PC-3 (cell line): ENCODE measurements at regions not wholly inside any gene's neighbourhood (a gene's known extent, or its start where the extent isn't known, plus 50 kb on each side); places are given as distances from the start of the nearest gene placed in this dataset.

Source experiments
- ATAC-seq: fragments of 200-7000 bp; cut with Tn5 transposase; 2 replicates; pipeline ENCODE4 v1.9.1; 2020; ENCODE audit warnings: mild to moderate bottlenecking, moderate library complexity
- BruUV-seq: library from RNA; stranded (reverse); fragments of 400-500 nt; replicated peaks from 2 replicates; lab custom pipeline; 2021; lab: Mats Ljungman, UMichigan
- CTCF ChIA-PET: fragments of 300-600 bp; sonication (Branson Sonifier 250); formaldehyde crosslinking; loops from one replicate; lab custom pipeline; 2022; ENCODE audit warnings: antibody characterized with exemption; lab: Charles Lee
- POLR2A ChIA-PET: fragments of 300-600 bp; sonication (Branson Sonifier 250); formaldehyde crosslinking; loops from one replicate; lab custom pipeline; 2022; ENCODE audit warnings: antibody characterized with exemption; ENCODE audit not compliant: unreplicated experiment; lab: Charles Lee
- DNase-seq: peaks from one replicate; pipeline ENCODE4 v3.0.0-alpha.2; 2015
- H2AFZ ChIP-seq: fragments of 300-600 bp; sonication (generic); 2 replicates; pipeline ENCODE4 v1.6.0; 2016; ENCODE audit warnings: antibody characterized with exemption, low read length
- H3F3A ChIP-seq: fragments of 300-600 bp; sonication (generic); one replicate; pipeline ENCODE4 v1.6.0; 2017; ENCODE audit warnings: antibody characterized with exemption, low read length, control low read depth, mild to moderate bottlenecking; ENCODE audit not compliant: unreplicated experiment
- H3K27ac ChIP-seq: fragments of 300-600 bp; sonication (generic); 2 replicates; pipeline ENCODE4 v1.5.1; 2016; ENCODE audit warnings: mild to moderate bottlenecking, low read length
- H3K27me3 ChIP-seq: fragments of 300-600 bp; sonication (generic); 2 replicates; pipeline ENCODE4 v1.6.1; 2016; ENCODE audit warnings: low read length, mixed read lengths
- H3K36me3 ChIP-seq: fragments of 300-600 bp; sonication (generic); 2 replicates; pipeline ENCODE4 v1.6.1; 2016; ENCODE audit warnings: low read depth, mixed run types, low read length, mixed read lengths
- H3K4me1 ChIP-seq: fragments of 300-600 bp; sonication (generic); 2 replicates; pipeline ENCODE4 v1.5.1; 2016; ENCODE audit warnings: low read length; ENCODE audit not compliant: insufficient read depth
- H3K4me2 ChIP-seq: fragments of 300-600 bp; sonication (generic); 2 replicates; pipeline ENCODE4 v1.6.0; 2016; ENCODE audit warnings: low read length
- H3K4me3 ChIP-seq: fragments of 300-600 bp; sonication (generic); 2 replicates; pipeline ENCODE4 v1.5.1; 2016; ENCODE audit warnings: mild to moderate bottlenecking, low read length, mixed read lengths
- H3K79me2 ChIP-seq: fragments of 300-600 bp; sonication (generic); 2 replicates; pipeline ENCODE4 v1.6.1; 2017; ENCODE audit warnings: low read length, mixed read lengths
- H3K9ac ChIP-seq: fragments of 300-600 bp; sonication (generic); 2 replicates; pipeline ENCODE4 v1.6.0; 2016; ENCODE audit warnings: mild to moderate bottlenecking, low read length
- H3K9me2 ChIP-seq: fragments of 300-600 bp; sonication (generic); replicated peaks from 2 replicates; pipeline ENCODE4 v1.6.1; 2016; ENCODE audit warnings: mixed run types, low read length, mixed read lengths
- H3K9me3 ChIP-seq: fragments of 300-600 bp; sonication (generic); 2 replicates; pipeline ENCODE4 v1.6.1; 2016; ENCODE audit warnings: low read length, mixed read lengths
- H4K20me1 ChIP-seq: fragments of 300-600 bp; sonication (generic); 2 replicates; pipeline ENCODE4 v1.6.1; 2016; ENCODE audit warnings: low read length, mixed read lengths
- CTCF ChIP-seq: fragments of 300-600 bp; sonication (generic); conservative IDR thresholded peaks from 2 replicates; pipeline ENCODE4 v1.5.1; 2017; ENCODE audit warnings: antibody characterized with exemption, low read depth, mild to moderate bottlenecking, low read length
- EZH2 ChIP-seq: fragments of 300-600 bp; sonication (generic); IDR thresholded peaks from one replicate; pipeline ENCODE4 v1.6.1; 2017; ENCODE audit warnings: antibody characterized with exemption, mild to moderate bottlenecking, low read length; ENCODE audit not compliant: unreplicated experiment
- EZH2phosphoT487 ChIP-seq: fragments of 300-600 bp; sonication (generic); IDR thresholded peaks from 2 replicates; pipeline ENCODE4 v1.6.1; 2018; ENCODE audit warnings: mild to moderate bottlenecking, antibody characterized with exemption, low read length, borderline replicate concordance
- intact Hi-C: fragments of 100-400 bp; cut with micrococcal nuclease; formaldehyde crosslinking; loops from 2 replicates; pipeline ENCODE4 v1.9.0; 2023

GRCh38 chr11:110909336-110909735 is 197.1 kb upstream of the ARHGAP20 start:
- no peaks in the 10 kb centered on the region for H3K36me3 ChIP-seq
- no peaks in the 10 kb centered on the region for H3K9me2 ChIP-seq
- H3K27me3 ChIP-seq, result peaks cover 20% of the 10 kb centered on the region; the same call in 1 of the 2 replicates
- H3K4me1 ChIP-seq, result peaks cover 13% of the 10 kb centered on the region
- H2AFZ ChIP-seq, result no peak overlapping the region
- H4K20me1 ChIP-seq, result no peaks in the 10 kb centered on the region
- H3K27ac ChIP-seq, result no peak overlapping the region
- H3K9ac ChIP-seq, result no peak overlapping the region
- H3K79me2 ChIP-seq, result no peaks in the 10 kb centered on the region
- DNase-seq, result peak; percentile 45
- H3K4me3 ChIP-seq, result no peak overlapping the region
- no peak for TF ChIP-seq CTCF
- TF ChIP-seq EZH2phosphoT487, result no peak
- no peak for TF ChIP-seq EZH2
- POLR2A ChIA-PET, result no interaction called here
- no peaks in the 10 kb centered on the region for H3K9me3 ChIP-seq
- CTCF ChIA-PET, result no interaction called here
- no TSS peak for BruUV-seq
- ATAC-seq, result no peak
- intact Hi-C loops, result no loop called here
- no peaks in the 10 kb centered on the region for H3F3A ChIP-seq
- no peak overlapping the region for H3K4me2 ChIP-seq

GRCh38 chr11:110908401-110909105 is 196.3 kb upstream of the ARHGAP20 start:
- H3K27me3 ChIP-seq, result peaks cover 20% of the 10 kb centered on the region; the same call in 1 of the 2 replicates
- DNase-seq (peak; percentile 60), ATAC-seq (no peak)
- H3K36me3 ChIP-seq, result no peaks in the 10 kb centered on the region
- no peaks in the 10 kb centered on the region for H3F3A ChIP-seq
- intact Hi-C loops, result no loop called here
- H3K4me2 ChIP-seq, result 0 out of 2 replicates have a peak overlapping the region, but pooled peaks have one; percentile 11
- TF ChIP-seq EZH2phosphoT487 (no peak), EZH2 (no peak), CTCF (no peak)
- H3K27ac ChIP-seq, result 0 out of 2 replicates have a peak overlapping the region, but pooled peaks have one; percentile 1
- peaks cover 13% of the 10 kb centered on the region for H3K4me1 ChIP-seq
- BruUV-seq, result no TSS peak
- H3K9me2 ChIP-seq, result no peaks in the 10 kb centered on the region
- no peaks in the 10 kb centered on the region for H3K9me3 ChIP-seq
- ChIA-PET CTCF (no interaction called here), POLR2A (no interaction called here)
- no peak overlapping the region for H2AFZ ChIP-seq
- no peaks in the 10 kb centered on the region for H3K79me2 ChIP-seq
- no peak overlapping the region for H3K9ac ChIP-seq
- no peaks in the 10 kb centered on the region for H4K20me1 ChIP-seq
- H3K4me3 ChIP-seq, result no peak overlapping the region

- TF ChIP-seq EZH2 (no peak), EZH2phosphoT487 (no peak), CTCF (no peak)
- ATAC-seq, result no peak
- POLR2A ChIA-PET, result no interaction called here
Measured at GRCh38 chr11:110907629-110908028, 195.4 kb upstream of the ARHGAP20 start.

More at GRCh38 chr11:110907629-110908028, 195.4 kb upstream of the ARHGAP20 start:
- peak overlapping the region; percentile 11; the same call in 1 of the 2 replicates for H3K4me2 ChIP-seq
- H3K9ac ChIP-seq, result no peak overlapping the region
- no peaks in the 10 kb centered on the region for H3K79me2 ChIP-seq
- DNase-seq, result peak; percentile 87
- H3F3A ChIP-seq, result no peaks in the 10 kb centered on the region
- H3K36me3 ChIP-seq, result no peaks in the 10 kb centered on the region
- no TSS peak for BruUV-seq
- H3K4me3 ChIP-seq, result no peak overlapping the region
- no peaks in the 10 kb centered on the region for H4K20me1 ChIP-seq
- intact Hi-C loops, result no loop called here
- H3K4me1 ChIP-seq, result peaks cover 13% of the 10 kb centered on the region
- CTCF ChIA-PET, result no interaction called here
- H2AFZ ChIP-seq, result no peak overlapping the region
- H3K9me3 ChIP-seq, result no peaks in the 10 kb centered on the region
- H3K27ac ChIP-seq, result no peak overlapping the region
- H3K27me3 ChIP-seq, result peaks cover 21% of the 10 kb centered on the region; the same call in 1 of the 2 replicates
- no peaks in the 10 kb centered on the region for H3K9me2 ChIP-seq
